ENCODE measurements at regions not wholly inside any gene's neighbourhood (a gene's known extent, or its start where the extent isn't known, plus 50 kb on each side); places are given as distances from the start of the nearest gene placed in this dataset.
A peak's percentile ranks its signal among the peaks of the same experiment; 100 is the strongest.

GRCh38 chr16:25637236-25637635, 54.5 kb upstream of the HS3ST4 start:
- no peak for TF ChIP-seq CTCF (IDR thresholded peaks at IDR 0.05)
- Histone ChIP-seq H3K27me3 (ENCODE audit: control insufficient read depth, insufficient read depth, low read length) (no peaks in the 10 kb centered on the region), H2AFZ (no peak overlapping the region)

GRCh38 chr16:25636662-25637061, 55.1 kb upstream of the HS3ST4 start:
- Histone ChIP-seq H3K79me2 (no peaks in the 10 kb centered on the region), H2AFZ (no peak overlapping the region), H3K4me1 (peaks cover 20% of the 10 kb centered on the region), H3K27me3 (ENCODE audit: control insufficient read depth, insufficient read depth, low read length) (no peaks in the 10 kb centered on the region), H3K27ac (no peak overlapping the region), H3K36me3 (ENCODE audit: control insufficient read depth, insufficient read depth, low read length) (no peaks in the 10 kb centered on the region), H3K4me2 (ENCODE audit: low read length) (no peak overlapping the region), H3K9me3 (ENCODE audit: control insufficient read depth, low read length) (no peaks in the 10 kb centered on the region), H3K4me3 (ENCODE audit: low read depth, low read length) (no peak overlapping the region), H3K9ac (no peak overlapping the region)
- no peak for TF ChIP-seq CTCF (IDR thresholded peaks at IDR 0.05)

More at GRCh38 chr16:25637236-25637635, 54.5 kb upstream of the HS3ST4 start:
- Histone ChIP-seq H3K9me3 (ENCODE audit: control insufficient read depth, low read length) (no peaks in the 10 kb centered on the region), H3K79me2 (no peaks in the 10 kb centered on the region), H3K4me1 (peaks cover 17% of the 10 kb centered on the region), H3K4me3 (ENCODE audit: low read depth, low read length) (no peak overlapping the region), H3K36me3 (ENCODE audit: control insufficient read depth, insufficient read depth, low read length) (no peaks in the 10 kb centered on the region), H3K9ac (no peak overlapping the region), H3K4me2 (ENCODE audit: low read length) (no peak overlapping the region), H3K27ac (no peak overlapping the region)

DNA sequence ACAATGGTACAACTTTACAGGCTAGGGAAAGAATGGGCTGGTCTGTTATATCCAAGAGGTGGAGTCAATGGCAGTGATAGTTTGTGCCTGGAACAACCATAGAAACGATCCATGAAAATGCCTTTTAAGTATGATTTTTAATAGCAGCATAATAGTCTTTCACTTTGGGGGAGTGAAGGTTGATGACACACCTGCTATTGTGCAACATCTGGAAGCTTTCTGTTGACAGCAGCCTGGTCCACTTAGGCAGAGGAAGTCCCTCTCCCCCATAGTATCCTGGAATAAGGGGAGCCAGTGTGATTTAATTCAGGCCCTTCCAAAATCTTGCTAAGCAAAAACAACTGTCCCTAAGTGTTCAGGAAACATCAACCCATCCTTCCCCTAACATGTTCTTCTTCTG, 56.3 kb upstream of the HS3ST4 start:
- H2AFZ ChIP-seq = no peak overlapping the region
- TF ChIP-seq CTCF (IDR thresholded peaks at IDR 0.05) = no peak
- H3K36me3 ChIP-seq (ENCODE audit: control insufficient read depth, insufficient read depth, low read length) = no peaks in the 10 kb centered on the region
- no peak overlapping the region for H3K9ac ChIP-seq
- H3K27me3 ChIP-seq (ENCODE audit: control insufficient read depth, insufficient read depth, low read length) = no peaks in the 10 kb centered on the region
- no peaks in the 10 kb centered on the region for H3K9me3 ChIP-seq (ENCODE audit: control insufficient read depth, low read length)
- H3K79me2 ChIP-seq = no peaks in the 10 kb centered on the region
- no peak overlapping the region for H3K4me2 ChIP-seq (ENCODE audit: low read length)
- no peak overlapping the region for H3K4me3 ChIP-seq (ENCODE audit: low read depth, low read length)
- peaks cover 20% of the 10 kb centered on the region for H3K4me1 ChIP-seq
- H3K27ac ChIP-seq = no peak overlapping the region

DNA sequence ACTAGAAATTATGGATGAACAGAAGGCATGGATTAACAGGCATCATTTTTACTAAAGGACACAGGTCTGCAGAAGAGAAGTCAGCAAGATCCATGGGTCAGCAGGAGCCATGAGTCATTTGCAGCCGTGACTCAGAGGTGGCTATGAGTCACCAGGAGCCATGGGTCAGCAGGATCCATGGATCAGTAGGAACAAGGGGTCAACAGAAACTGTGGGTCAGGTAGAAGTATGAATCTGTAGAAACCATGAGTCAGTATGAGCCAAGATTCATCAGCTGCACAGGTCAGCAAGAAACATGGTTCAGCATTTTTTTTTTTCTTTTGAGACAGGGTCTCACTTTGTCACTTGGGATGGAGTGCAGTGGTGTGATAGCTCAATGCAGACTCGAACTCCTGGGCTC, 58.2 kb upstream of the HS3ST4 start:
- Histone ChIP-seq H3K9ac (no peak overlapping the region), H3K27me3 (ENCODE audit: control insufficient read depth, insufficient read depth, low read length) (no peaks in the 10 kb centered on the region), H3K79me2 (no peaks in the 10 kb centered on the region), H3K27ac (peak overlapping the region; percentile 55), H3K4me1 (peaks cover 20% of the 10 kb centered on the region), H2AFZ (peak overlapping the region; percentile 19), H3K9me3 (ENCODE audit: control insufficient read depth, low read length) (no peaks in the 10 kb centered on the region), H3K4me3 (ENCODE audit: low read depth, low read length) (no peak overlapping the region), H3K36me3 (ENCODE audit: control insufficient read depth, insufficient read depth, low read length) (no peaks in the 10 kb centered on the region), H3K4me2 (ENCODE audit: low read length) (no peak overlapping the region)
- TF ChIP-seq CTCF (IDR thresholded peaks at IDR 0.05) = no peak

DNA sequence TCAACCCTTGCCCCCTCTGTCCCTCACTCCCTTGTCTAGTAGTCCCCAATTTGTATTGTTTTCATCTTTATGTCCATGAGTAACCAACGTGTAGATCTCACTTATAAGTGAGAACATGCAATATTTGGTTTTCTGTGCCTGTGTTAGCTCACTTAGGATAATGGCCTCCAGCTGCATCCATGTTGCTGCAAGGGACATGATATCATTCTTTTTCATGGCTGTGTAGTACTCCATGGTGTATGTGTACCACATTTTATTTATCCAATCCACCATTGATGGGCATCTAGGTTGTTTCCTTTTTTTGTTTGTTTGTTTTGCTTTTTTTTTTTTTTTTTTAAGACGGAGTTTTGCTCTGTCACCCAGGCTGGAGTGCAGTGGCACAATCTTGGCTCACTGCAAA, 63.0 kb upstream of the HS3ST4 start:
- Histone ChIP-seq H3K9me3 (ENCODE audit: control insufficient read depth, low read length) (no peaks in the 10 kb centered on the region), H3K4me1 (peaks cover 13% of the 10 kb centered on the region), H3K4me3 (ENCODE audit: low read depth, low read length) (no peak overlapping the region), H3K27me3 (ENCODE audit: control insufficient read depth, insufficient read depth, low read length) (no peaks in the 10 kb centered on the region), H3K27ac (no peak overlapping the region), H2AFZ (no peak overlapping the region), H3K9ac (no peak overlapping the region), H3K79me2 (no peaks in the 10 kb centered on the region), H3K4me2 (ENCODE audit: low read length) (no peak overlapping the region), H3K36me3 (ENCODE audit: control insufficient read depth, insufficient read depth, low read length) (no peaks in the 10 kb centered on the region)
- no peak for TF ChIP-seq CTCF (IDR thresholded peaks at IDR 0.05)

Measured in parathyroid adenoma (tissue), 2 donors.